Glutamatergic neuron (in vitro differentiated cells): ENCODE measurements at regions not wholly inside any gene's neighbourhood (a gene's known extent, or its start where the extent isn't known, plus 50 kb on each side); places are given as distances from the start of the nearest gene placed in this dataset.

Experiments used
- DNase-seq: peaks from one replicate; pipeline ENCODE4 v3.0.0; 2022
- H3K27ac Mint-ChIP-seq: one replicate; pipeline ENCODE4 v1.8.0; 2020; ENCODE audit warnings: mild to moderate bottlenecking, mixed read lengths, inconsistent platforms; ENCODE audit not compliant: unreplicated experiment
- H3K27me3 Mint-ChIP-seq: one replicate; pipeline ENCODE4 v1.8.0; 2020; ENCODE audit warnings: mild to moderate bottlenecking, moderate library complexity, mixed read lengths, inconsistent platforms; ENCODE audit not compliant: unreplicated experiment
- H3K36me3 Mint-ChIP-seq: one replicate; pipeline ENCODE4 v1.8.0; 2020; ENCODE audit warnings: mild to moderate bottlenecking, mixed read lengths, inconsistent platforms; ENCODE audit not compliant: unreplicated experiment
- H3K4me1 Mint-ChIP-seq: one replicate; pipeline ENCODE4 v1.8.0; 2020; ENCODE audit warnings: mild to moderate bottlenecking, low read depth, mixed read lengths, inconsistent platforms; ENCODE audit not compliant: unreplicated experiment
- H3K4me3 Mint-ChIP-seq: one replicate; pipeline ENCODE4 v1.8.0; 2020; ENCODE audit warnings: mild to moderate bottlenecking, mixed read lengths, inconsistent platforms; ENCODE audit not compliant: unreplicated experiment
- H3K9me3 Mint-ChIP-seq: one replicate; pipeline ENCODE4 v1.8.0; 2020; ENCODE audit warnings: mild to moderate bottlenecking, moderate library complexity, mixed read lengths, inconsistent platforms; ENCODE audit not compliant: unreplicated experiment
- TF ChIP-seq, protein P1 (sequence below): fragments of 200-600 bp; sonication (generic); IDR thresholded peaks from one replicate; pipeline ENCODE4 v1.5.0; 2021; ENCODE audit not compliant: partially characterized antibody, unreplicated experiment

DNA sequence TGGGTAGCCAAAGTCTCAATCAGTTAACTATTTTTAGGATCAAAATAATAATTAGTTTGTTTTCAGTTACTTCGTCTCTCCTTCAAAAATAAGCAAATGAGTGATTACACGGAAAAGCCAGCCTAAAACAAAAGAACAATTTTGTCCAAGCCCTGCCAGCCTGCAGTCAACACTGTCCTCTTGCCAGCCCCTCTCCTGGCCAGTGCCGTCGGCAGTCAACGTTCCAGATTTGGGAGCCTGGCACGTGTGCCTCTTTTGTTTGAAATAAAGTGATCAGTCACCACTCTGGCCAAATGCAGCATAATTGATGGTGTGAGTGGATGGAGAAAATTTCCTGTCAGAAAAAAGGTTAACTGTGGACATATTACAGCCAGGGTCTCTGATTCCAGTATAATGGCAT lies 260.6 kb upstream of the SKOR2 start:
- H3K27me3 Mint-ChIP-seq, result no peaks in the 10 kb centered on the region
- H3K4me3 Mint-ChIP-seq, result no peak overlapping the region
- DNase-seq, result no peak
- H3K36me3 Mint-ChIP-seq, result no peaks in the 10 kb centered on the region
- TF ChIP-seq, protein P1, sequence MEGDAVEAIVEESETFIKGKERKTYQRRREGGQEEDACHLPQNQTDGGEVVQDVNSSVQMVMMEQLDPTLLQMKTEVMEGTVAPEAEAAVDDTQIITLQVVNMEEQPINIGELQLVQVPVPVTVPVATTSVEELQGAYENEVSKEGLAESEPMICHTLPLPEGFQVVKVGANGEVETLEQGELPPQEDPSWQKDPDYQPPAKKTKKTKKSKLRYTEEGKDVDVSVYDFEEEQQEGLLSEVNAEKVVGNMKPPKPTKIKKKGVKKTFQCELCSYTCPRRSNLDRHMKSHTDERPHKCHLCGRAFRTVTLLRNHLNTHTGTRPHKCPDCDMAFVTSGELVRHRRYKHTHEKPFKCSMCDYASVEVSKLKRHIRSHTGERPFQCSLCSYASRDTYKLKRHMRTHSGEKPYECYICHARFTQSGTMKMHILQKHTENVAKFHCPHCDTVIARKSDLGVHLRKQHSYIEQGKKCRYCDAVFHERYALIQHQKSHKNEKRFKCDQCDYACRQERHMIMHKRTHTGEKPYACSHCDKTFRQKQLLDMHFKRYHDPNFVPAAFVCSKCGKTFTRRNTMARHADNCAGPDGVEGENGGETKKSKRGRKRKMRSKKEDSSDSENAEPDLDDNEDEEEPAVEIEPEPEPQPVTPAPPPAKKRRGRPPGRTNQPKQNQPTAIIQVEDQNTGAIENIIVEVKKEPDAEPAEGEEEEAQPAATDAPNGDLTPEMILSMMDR, result no peak
- no peak overlapping the region for H3K27ac Mint-ChIP-seq
- H3K4me1 Mint-ChIP-seq, result peaks cover 21% of the 10 kb centered on the region
- no peaks in the 10 kb centered on the region for H3K9me3 Mint-ChIP-seq

DNA sequence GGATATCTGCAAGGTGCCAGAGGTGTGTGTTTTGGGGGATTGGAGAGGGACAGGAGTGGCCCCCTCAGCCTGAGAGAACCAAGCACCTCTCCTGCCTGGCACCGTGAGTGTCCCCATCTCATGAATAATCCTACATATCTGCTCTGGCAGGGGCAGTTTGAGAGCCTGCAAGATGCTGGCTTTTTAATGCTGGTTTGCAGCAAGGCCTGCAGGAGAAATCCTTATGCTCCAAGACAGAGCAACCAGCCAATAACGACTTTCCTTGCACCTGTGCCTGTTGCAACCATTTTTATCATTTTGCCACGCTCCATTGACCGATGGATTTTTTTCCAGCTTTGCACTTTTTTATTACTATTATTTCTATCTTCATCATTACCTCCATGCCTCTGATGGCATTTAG lies 259.4 kb upstream of the SKOR2 start:
- H3K27me3 Mint-ChIP-seq, result peaks cover 4% of the 10 kb centered on the region
- peaks cover 3% of the 10 kb centered on the region for H3K9me3 Mint-ChIP-seq
- H3K36me3 Mint-ChIP-seq, result no peaks in the 10 kb centered on the region
- no peak overlapping the region for H3K27ac Mint-ChIP-seq
- no peak for DNase-seq
- H3K4me1 Mint-ChIP-seq, result peaks cover 27% of the 10 kb centered on the region
- TF ChIP-seq, protein P1, result no peak
- H3K4me3 Mint-ChIP-seq, result no peak overlapping the region

DNA sequence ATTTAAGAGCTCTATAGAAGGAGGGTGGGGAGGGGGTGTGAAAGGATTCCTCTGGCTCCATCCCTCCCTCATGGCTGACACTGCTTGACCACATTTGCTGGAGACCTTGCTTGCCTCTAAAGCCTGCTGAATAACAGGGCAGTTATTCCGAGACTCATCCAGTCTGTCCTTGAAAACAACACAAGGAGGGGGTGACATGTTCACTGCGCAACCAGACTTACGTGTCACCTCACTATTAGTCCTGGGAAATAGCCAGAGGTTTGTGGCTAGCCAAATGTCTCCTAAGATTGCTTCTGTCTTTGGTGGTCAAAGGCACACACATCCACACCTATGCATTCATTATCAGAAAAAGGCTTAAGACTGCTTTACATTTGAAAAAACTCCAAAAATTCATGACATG lies 256.2 kb upstream of the SKOR2 start:
- Mint-ChIP-seq H3K9me3 (peaks cover 5% of the 10 kb centered on the region), H3K4me1 (peaks cover 39% of the 10 kb centered on the region), H3K4me3 (no peak overlapping the region), H3K27me3 (peaks cover 4% of the 10 kb centered on the region), H3K36me3 (no peaks in the 10 kb centered on the region), H3K27ac (no peak overlapping the region)
- no peak for DNase-seq
- TF ChIP-seq, protein P1, result no peak

DNA sequence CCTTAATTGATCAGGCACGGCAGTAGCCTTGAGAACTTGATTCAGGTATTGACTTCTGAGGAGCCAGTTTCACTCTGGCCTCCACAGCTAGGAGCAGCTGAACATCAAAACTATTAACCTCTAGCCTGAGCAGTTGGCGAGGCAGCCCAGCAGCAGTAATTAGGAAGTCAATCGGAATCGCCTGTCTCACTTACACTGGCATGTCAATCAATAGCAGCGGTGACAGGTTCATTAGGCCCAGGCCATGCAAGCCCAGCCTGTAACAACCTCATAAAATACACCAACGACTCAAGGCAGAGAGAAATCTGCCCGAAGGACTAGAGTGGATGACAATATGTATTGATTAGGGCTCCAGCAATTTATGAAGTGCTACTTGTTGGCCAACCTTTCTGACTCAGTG lies 255.4 kb upstream of the SKOR2 start:
- Mint-ChIP-seq H3K4me1 (peaks cover 46% of the 10 kb centered on the region), H3K4me3 (peak overlapping the region; percentile 50), H3K27ac (peak overlapping the region; percentile 85), H3K36me3 (no peaks in the 10 kb centered on the region), H3K9me3 (peaks cover 8% of the 10 kb centered on the region), H3K27me3 (peaks cover 7% of the 10 kb centered on the region)
- TF ChIP-seq, protein P1, result no peak
- peak; percentile 36 for DNase-seq

DNA sequence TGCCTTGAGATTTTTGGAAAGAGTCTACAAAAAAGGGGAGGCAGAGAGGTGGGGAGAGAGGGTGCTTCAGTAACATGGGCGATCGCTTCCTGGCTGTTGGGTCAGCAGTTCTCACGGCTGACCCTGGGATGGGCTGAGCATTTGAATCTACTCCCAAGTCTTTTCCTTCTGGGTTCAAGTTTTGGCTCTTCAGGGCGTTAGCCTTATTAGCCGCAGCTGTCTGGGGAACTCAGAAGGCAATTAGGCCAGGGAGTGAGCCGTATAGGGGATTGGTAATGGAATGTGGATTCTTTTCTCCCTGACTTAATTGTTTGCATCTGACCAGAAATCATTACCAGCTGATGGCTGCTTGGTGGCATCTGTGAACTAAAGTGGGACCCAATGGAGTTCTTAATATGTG lies 250.5 kb upstream of the SKOR2 start:
- Mint-ChIP-seq H3K4me1 (peaks cover 30% of the 10 kb centered on the region), H3K9me3 (peaks cover 10% of the 10 kb centered on the region), H3K4me3 (peak overlapping the region; percentile 21), H3K27ac (peak overlapping the region; percentile 88), H3K27me3 (peaks cover 10% of the 10 kb centered on the region), H3K36me3 (no peaks in the 10 kb centered on the region)
- peak; percentile 35 for DNase-seq
- TF ChIP-seq, protein P1, result no peak
